Fibroblast of villous mesenchyme (primary cell): ENCODE measurements at regions not wholly inside any gene's neighbourhood (a gene's known extent, or its start where the extent isn't known, plus 50 kb on each side); places are given as distances from the start of the nearest gene placed in this dataset.
"Not testable (repeated sequence)": the region's sequence is repeated elsewhere in the genome, so short reads cannot be mapped to it uniquely, and the experiment has no call there.

Experiments
- DNase-seq: peaks from one replicate; pipeline ENCODE4 v3.0.0-alpha.2; 2010; ENCODE audit warnings: low read depth
- H3K4me3 ChIP-seq: 2 replicates; pipeline ENCODE4 v1.5.1; 2011; ENCODE audit warnings: low read depth, mild to moderate bottlenecking, low read length
- TF ChIP-seq, protein P1 (sequence below): IDR thresholded peaks from 2 replicates; pipeline ENCODE4 v1.5.1; 2012; ENCODE audit warnings: low read depth, mild to moderate bottlenecking, low read length; ENCODE audit not compliant: insufficient read depth

DNA sequence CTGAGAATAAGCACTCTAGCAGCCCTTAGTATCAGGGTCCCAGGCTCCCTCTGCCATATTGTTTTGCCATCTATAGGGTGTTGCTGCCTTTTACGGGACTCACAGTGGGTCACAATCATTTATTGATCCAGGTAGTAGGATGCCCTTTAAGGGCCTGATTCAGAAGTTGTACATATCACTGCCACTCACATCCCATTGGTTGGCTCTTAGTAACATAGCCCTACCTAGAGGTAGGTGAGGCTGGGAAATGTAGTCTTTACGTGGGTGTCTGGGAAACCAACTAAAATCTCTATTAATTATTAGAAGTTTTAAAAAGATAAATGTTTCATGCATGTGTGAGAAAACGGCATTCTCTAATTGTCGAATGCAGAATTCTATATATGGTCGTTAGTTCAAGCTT is 78.8 kb upstream of the ATP5PO start:
- no peak for DNase-seq
- no peak overlapping the region for H3K4me3 ChIP-seq
- TF ChIP-seq, protein P1, sequence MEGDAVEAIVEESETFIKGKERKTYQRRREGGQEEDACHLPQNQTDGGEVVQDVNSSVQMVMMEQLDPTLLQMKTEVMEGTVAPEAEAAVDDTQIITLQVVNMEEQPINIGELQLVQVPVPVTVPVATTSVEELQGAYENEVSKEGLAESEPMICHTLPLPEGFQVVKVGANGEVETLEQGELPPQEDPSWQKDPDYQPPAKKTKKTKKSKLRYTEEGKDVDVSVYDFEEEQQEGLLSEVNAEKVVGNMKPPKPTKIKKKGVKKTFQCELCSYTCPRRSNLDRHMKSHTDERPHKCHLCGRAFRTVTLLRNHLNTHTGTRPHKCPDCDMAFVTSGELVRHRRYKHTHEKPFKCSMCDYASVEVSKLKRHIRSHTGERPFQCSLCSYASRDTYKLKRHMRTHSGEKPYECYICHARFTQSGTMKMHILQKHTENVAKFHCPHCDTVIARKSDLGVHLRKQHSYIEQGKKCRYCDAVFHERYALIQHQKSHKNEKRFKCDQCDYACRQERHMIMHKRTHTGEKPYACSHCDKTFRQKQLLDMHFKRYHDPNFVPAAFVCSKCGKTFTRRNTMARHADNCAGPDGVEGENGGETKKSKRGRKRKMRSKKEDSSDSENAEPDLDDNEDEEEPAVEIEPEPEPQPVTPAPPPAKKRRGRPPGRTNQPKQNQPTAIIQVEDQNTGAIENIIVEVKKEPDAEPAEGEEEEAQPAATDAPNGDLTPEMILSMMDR, result no peak

DNA sequence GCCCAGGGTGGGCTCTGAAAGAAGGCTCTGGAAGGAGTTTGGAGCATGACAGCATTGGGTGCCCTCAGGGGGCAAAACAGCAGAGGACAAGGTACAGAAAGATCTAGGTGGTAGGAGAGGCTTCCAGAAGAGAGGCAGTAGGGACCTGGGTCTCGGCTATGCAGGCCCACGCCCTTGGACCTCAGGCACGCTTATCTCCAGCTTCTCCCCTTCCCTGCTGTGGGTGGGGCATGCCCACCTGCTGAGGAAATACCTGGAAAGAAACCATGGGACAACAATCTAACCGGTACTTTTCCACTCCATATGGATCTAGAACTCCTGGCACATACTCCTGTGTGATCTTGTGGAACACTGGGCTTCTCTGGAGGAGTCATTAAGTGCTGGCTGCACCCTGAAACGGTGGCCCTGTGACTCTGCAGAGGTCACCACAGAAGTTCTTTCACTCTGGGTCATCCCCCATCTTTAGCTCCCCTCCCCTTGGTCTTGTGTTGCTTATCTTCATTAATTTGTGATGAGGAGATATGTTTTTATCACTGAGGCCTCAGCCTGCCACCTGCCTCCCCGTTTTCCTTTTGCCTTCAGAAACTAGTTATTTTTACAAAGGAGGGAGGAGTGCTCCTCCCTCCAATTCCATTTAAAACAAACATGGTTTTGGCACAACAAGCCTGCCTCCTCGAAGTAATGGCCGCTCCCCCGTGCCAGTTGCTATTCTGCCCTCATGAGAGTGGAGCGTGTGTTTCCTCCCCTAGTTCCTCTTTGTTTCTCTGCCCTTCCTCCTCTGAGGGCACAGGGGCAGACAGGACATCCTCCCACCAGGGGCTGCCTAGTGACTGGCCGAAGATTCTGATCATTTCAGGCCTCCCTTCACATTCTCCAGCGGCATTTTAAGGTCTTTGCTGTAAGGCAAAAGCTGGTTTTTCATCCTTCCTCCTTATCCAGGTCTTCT is 78.0 kb upstream of the ATP5PO start:
- TF ChIP-seq, protein P1, result no peak

DNA sequence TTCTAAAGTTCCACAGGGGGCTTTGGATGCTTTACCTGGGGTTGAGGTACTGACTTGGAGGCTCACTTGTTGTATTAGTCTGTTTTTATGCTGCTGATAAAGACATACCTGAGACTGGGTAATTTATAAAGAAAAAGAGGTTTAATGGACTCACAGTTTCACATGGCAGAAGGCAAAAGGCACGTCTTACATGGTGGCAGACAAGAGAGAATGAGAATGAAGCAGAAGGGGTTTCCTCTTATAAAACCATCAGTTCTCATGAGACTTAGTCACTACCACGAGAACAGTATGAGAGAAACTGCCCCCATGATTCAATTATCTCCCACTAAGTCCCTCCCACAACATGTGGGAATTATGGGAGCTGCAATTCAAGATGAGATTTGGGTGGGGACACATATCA is 76.8 kb upstream of the ATP5PO start:
- H3K4me3 ChIP-seq, DNase-seq: not testable (repeated sequence)

More for the DNA sequence above, 78.0 kb upstream of the ATP5PO start:
- no peak for DNase-seq
- H3K4me3 ChIP-seq, result no peak overlapping the region

DNA sequence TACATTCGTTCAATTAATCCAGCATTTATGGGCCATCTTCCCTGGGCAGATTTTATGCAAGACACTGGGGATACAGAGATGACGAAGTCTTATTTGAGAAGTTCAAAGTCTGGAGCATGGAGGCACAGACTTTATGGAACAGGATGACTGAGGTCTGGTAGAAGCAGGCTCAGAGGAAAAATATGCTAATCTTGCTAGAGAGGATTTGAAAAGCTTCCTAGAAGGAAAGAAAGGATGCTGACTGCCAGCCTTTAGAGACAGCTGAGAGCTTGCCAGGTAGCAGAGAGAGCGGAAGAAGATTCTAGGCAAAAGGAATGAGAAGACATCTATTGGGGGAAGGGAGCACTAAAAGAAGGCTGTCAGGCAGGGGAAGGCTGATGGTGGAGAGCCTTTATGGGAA is 75.5 kb upstream of the ATP5PO start:
- no peak for DNase-seq
- no peak overlapping the region for H3K4me3 ChIP-seq
- TF ChIP-seq, protein P1, result no peak

DNA sequence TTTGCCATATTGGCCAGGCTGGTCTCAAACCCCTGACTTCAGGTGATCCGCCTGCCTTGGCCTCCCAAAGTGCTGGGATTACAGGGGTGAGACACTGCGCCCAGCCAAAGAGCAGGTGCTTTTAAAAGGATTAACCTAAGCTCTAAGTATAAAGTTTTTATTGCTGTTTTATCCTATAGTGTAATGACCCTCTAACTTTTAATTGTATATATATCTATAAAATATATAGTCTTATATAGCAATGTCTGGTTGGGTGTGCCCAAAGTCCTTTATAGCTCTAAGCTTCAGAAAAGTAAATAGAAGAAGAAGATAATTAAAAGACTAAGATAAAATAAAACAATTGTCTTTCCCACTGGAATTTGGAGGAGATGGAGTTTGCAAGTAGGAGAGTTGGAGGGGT is 73.8 kb upstream of the ATP5PO start:
- no peak for DNase-seq
- TF ChIP-seq, protein P1, result no peak

DNA sequence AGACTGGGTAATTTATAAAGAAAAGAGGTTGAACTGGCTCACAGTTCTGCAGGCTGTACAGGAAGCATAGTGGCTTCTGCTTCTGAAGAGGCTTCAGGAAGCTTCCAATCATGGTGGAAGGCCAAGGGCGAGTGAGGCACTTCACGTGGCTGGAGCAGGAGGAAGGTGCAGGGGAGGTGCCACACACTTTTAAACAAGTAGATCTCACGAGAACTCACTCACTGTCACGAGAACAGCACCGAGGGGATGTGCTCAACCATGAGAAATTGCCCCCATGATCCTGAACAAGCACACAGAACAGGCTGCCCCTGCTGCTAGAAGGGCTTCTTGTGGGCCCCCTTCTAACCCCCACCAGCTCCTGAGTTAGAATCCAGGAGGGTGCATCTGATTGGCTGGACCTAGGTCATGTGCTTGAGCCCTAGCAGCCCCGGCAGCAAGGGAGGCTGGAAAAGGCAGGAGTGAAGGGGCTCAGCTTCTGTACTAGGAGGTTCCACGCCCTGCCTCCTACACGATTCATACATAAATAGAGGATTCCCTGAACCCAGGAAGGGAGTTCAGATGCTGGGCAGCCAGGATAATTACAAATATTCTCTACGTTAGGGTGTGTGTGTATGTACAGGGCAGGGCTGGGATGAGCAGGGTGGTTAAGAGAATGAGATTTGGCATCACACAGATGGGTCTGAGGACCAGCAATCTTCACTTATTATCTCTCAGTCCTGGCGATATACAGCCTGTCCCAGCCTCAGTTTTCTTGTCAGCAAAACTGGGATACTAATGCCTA is 72.8 kb upstream of the ATP5PO start:
- no peak overlapping the region for H3K4me3 ChIP-seq
- TF ChIP-seq, protein P1, result no peak

More for the DNA sequence above, 73.8 kb upstream of the ATP5PO start:
- H3K4me3 ChIP-seq, result no peak overlapping the region

DNA sequence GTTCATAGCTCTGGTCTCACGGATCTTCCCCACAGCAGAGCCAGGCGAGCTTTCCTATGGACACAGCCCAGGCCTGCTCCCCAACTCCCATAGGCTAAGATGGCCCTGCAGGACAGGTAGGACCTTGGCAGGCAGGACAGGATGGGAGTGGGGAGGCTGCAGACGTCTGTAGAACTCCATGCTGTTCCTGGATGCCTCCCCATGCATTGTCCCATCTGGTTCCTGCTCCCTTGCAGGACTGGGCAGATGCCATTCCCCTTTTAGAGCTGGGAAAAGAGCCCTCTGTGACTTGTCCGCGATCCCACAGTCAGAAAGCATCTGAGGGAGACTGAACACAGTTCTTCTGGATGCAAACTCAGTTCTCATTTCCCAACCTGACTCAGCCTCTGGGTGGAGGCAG is 71.9 kb upstream of the ATP5PO start:
- no peak for DNase-seq
- TF ChIP-seq, protein P1, result no peak
- H3K4me3 ChIP-seq, result no peak overlapping the region

More for the DNA sequence above, 72.8 kb upstream of the ATP5PO start:
- no peak for DNase-seq
